K562 (cell line): ENCODE measurements at regions not wholly inside any gene's neighbourhood (a gene's known extent, or its start where the extent isn't known, plus 50 kb on each side); places are given as distances from the start of the nearest gene placed in this dataset.

Source experiments
- ATAC-seq: fragments of 200-7000 bp; cut with Tn5 transposase; 3 replicates; pipeline ENCODE4 v1.9.1; 2020; ENCODE audit warnings: moderate library complexity
- BruUV-seq: library from RNA; stranded (reverse); fragments of 400-500 nt; replicated peaks from 2 replicates; lab custom pipeline; 2021; lab: Mats Ljungman, UMichigan
- CTCF ChIA-PET: fragments of 300-600 bp; formaldehyde crosslinking; extraction: SDS; loops from one replicate; lab custom pipeline; 2021; ENCODE audit warnings: low intra/inter-chr PET ratio; lab: Yijun Ruan, JAX
- POLR2A ChIA-PET: fragments of 300-600, 350-650 bp; sonication (Branson Sonifier 250); formaldehyde crosslinking; extraction: SDS; loops from one replicate; lab custom pipeline; 2021; ENCODE audit warnings: antibody characterized with exemption, inconsistent platforms; lab: Yijun Ruan, JAX
- DNase-seq, 4 experiments: peaks; one replicate each; pipeline versions ENCODE4 v3.0.0 to v3.0.0-alpha.2; 2011 to 2018; ENCODE audit warnings: low spot score in 3 of 4, mixed read lengths in 3 of 4; ENCODE audit errors: extremely low read depth in 1 of 4
- FAIRE-seq: peaks from 2 replicates; lab custom pipeline; 2011; peaks lifted over from hg19 to GRCh38; lab: Jason Lieb, UNC
- H2AFZ ChIP-seq: 2 replicates; pipeline ENCODE4 v1.6.0; 2011; ENCODE audit warnings: low read depth, low read length, control low read depth, inconsistent platforms
- H3K27ac ChIP-seq: fragments of 200-600 bp; 3 replicates; pipeline ENCODE4 v1.8.0; 2011; ENCODE audit warnings: low read depth, mild to moderate bottlenecking, control low read depth, inconsistent platforms, low read length, moderate library complexity, mixed read lengths; ENCODE audit errors: extremely low read depth
- H3K27me3 ChIP-seq, 2 experiments: fragments of 300-600 bp in 1 of 2; 2 replicates in 1 of 2; 3 replicates in 1 of 2; pipeline versions ENCODE4 v1.6.0 to v1.8.0; 2011; ENCODE audit warnings: inconsistent platforms in 2 of 2, low read length in 2 of 2, mild to moderate bottlenecking in 1 of 2, mixed read lengths in 1 of 2, moderate library complexity in 1 of 2; ENCODE audit not compliant: control insufficient read depth in 2 of 2, insufficient read depth in 2 of 2
- H3K36me3 ChIP-seq: fragments of 300-600 bp; 3 replicates; pipeline ENCODE4 v1.8.0; 2011; ENCODE audit warnings: mild to moderate bottlenecking, low read length, inconsistent platforms; ENCODE audit not compliant: control insufficient read depth, insufficient read depth
- H3K4me1 ChIP-seq, 2 experiments: fragments of 200-600 bp in 1 of 2; replicated peaks in 1 of 2; 2 replicates in 1 of 2; 3 replicates in 1 of 2; pipeline versions ENCODE4 v1.5.1 to v1.8.0; 2011; ENCODE audit warnings: inconsistent platforms in 2 of 2, low read length in 2 of 2, mild to moderate bottlenecking in 1 of 2, mixed read lengths in 1 of 2, moderate library complexity in 1 of 2; ENCODE audit not compliant: control insufficient read depth in 2 of 2, insufficient read depth in 2 of 2
- H3K4me2 ChIP-seq: 2 replicates; pipeline ENCODE4 v1.6.1; 2011; ENCODE audit warnings: low read length, control low read depth, inconsistent platforms, mixed read lengths; ENCODE audit not compliant: insufficient read depth
- H3K4me3 ChIP-seq: fragments of 200-600 bp; sonication (generic), shearing (Covaris generic); 2 replicates; pipeline ENCODE4 v1.5.1; 2016; ENCODE audit warnings: control low read depth, inconsistent platforms
- H3K79me2 ChIP-seq: fragments of 200-600 bp; 3 replicates; pipeline ENCODE4 v1.8.0; 2011; ENCODE audit warnings: low read length, inconsistent platforms; ENCODE audit not compliant: control insufficient read depth, insufficient read depth
- H3K9ac ChIP-seq, 2 experiments: 2 replicates each; pipeline versions ENCODE4 v1.6.0 to v1.6.1; 2011; ENCODE audit warnings: low read depth in 2 of 2, low read length in 2 of 2, control low read depth in 1 of 2, inconsistent platforms in 1 of 2, mild to moderate bottlenecking in 1 of 2, mixed read lengths in 1 of 2; ENCODE audit not compliant: insufficient read depth in 1 of 2
- H3K9me1 ChIP-seq: one replicate; pipeline ENCODE4 v1.6.0; 2011; ENCODE audit warnings: inconsistent platforms, mild to moderate bottlenecking, low read length, moderate library complexity; ENCODE audit not compliant: control insufficient read depth, insufficient read depth
- H3K9me3 ChIP-seq: replicated peaks from 2 replicates; pipeline ENCODE4 v1.5.1; 2011; ENCODE audit warnings: low read depth, low read length, inconsistent platforms; ENCODE audit not compliant: control insufficient read depth, insufficient read depth
- H4K20me1 ChIP-seq: replicated peaks from 2 replicates; pipeline ENCODE4 v1.6.1; 2011; ENCODE audit warnings: low read length, inconsistent platforms, mixed read lengths; ENCODE audit not compliant: control insufficient read depth, insufficient read depth
- CBX2 ChIP-seq: fragments of 200-600 bp; sonication (generic); IDR thresholded peaks from one replicate; pipeline ENCODE4 v1.6.1; 2012; ENCODE audit warnings: mild to moderate bottlenecking, low read length, inconsistent platforms; ENCODE audit not compliant: insufficient read depth, poor library complexity, severe bottlenecking
- CBX3 ChIP-seq, 2 experiments: IDR thresholded peaks; 1 replicate in 1 of 2; 2 replicates in 1 of 2; pipeline ENCODE4 v1.6.1; 2012; ENCODE audit warnings: inconsistent platforms in 2 of 2, low read length in 2 of 2, borderline replicate concordance in 1 of 2, control low read depth in 1 of 2
- DNMT1 ChIP-seq: fragments of 450-650 bp; IDR thresholded peaks from 2 replicates; pipeline ENCODE4 v1.6.1; 2016; ENCODE audit warnings: antibody characterized with exemption, mild to moderate bottlenecking
- IFI16 ChIP-seq: fragments of 250-450 bp; sonication (Bioruptor Pico); IDR thresholded peaks from 2 replicates; pipeline ENCODE4 v2.1.2; 2022; ENCODE audit warnings: mild to moderate bottlenecking, inconsistent platforms
- KLF13 ChIP-seq: fragments of 450-650 bp; IDR thresholded peaks from 2 replicates; pipeline ENCODE4 v1.6.1; 2016; ENCODE audit warnings: missing genetic modification characterization, low read depth, mild to moderate bottlenecking, missing compliant biosample characterization, moderate library complexity, borderline replicate concordance
- KLF6 ChIP-seq: fragments of 250-450 bp; sonication (Bioruptor Pico); IDR thresholded peaks from 2 replicates; pipeline ENCODE4 v1.4.0; 2020; ENCODE audit warnings: mild to moderate bottlenecking, moderate library complexity, borderline replicate concordance
- LARP7 ChIP-seq: fragments of 450-650 bp; IDR thresholded peaks from 2 replicates; pipeline ENCODE4 v1.6.1; 2016
- NCOA4 ChIP-seq: fragments of 450-650 bp; IDR thresholded peaks from 2 replicates; pipeline ENCODE4 v1.6.1; 2018; ENCODE audit warnings: mild to moderate bottlenecking; ENCODE audit not compliant: partially characterized antibody
- SMARCE1 ChIP-seq: fragments of 450-650 bp; IDR thresholded peaks from 2 replicates; pipeline ENCODE4 v1.7.1; 2016; ENCODE audit warnings: mild to moderate bottlenecking
- STAT5A ChIP-seq: IDR thresholded peaks from 2 replicates; pipeline ENCODE4 v1.6.1; 2012; ENCODE audit warnings: low read length, inconsistent platforms, borderline replicate concordance
- ZNF134 ChIP-seq: fragments of 250-450 bp; sonication (Bioruptor Pico); conservative IDR thresholded peaks from 2 replicates; pipeline ENCODE4 v1.4.0; 2020
- ZNF24 ChIP-seq: fragments of 450-650 bp; IDR thresholded peaks from 2 replicates; pipeline ENCODE4 v1.6.1; 2016
- ZNF354B ChIP-seq: fragments of 250-450 bp; sonication (Bioruptor Pico); IDR thresholded peaks from 2 replicates; pipeline ENCODE4 v1.4.0; 2020
- ZNF444 ChIP-seq: fragments of 250-450 bp; sonication (Bioruptor Pico); IDR thresholded peaks from 2 replicates; pipeline ENCODE4 v1.4.0; 2020; ENCODE audit warnings: mild to moderate bottlenecking, moderate library complexity
- WGBS: fragments of 100-300 bp; shearing (Covaris generic); methylation state at CpG from one replicate; pipeline ENCODE4 v1.1.6; 2016; ENCODE audit warnings: low coverage, mixed read lengths; ENCODE audit not compliant: insufficient coverage; ENCODE audit errors: missing lambda C conversion rate; 5-methylcytosine and 5-hydroxymethylcytosine counted together
- in situ Hi-C: fragments of 300-500 bp; cut with MboI; formaldehyde crosslinking; loops from 4 replicates; pipeline ENCODE4 v1.15.0; 2018; ENCODE audit warnings: inconsistent platforms, mixed read lengths
- intact Hi-C: fragments of 100-400 bp; cut with micrococcal nuclease; formaldehyde crosslinking; loops from 2 replicates; pipeline ENCODE4 v1.14.2; 2022

DNA sequence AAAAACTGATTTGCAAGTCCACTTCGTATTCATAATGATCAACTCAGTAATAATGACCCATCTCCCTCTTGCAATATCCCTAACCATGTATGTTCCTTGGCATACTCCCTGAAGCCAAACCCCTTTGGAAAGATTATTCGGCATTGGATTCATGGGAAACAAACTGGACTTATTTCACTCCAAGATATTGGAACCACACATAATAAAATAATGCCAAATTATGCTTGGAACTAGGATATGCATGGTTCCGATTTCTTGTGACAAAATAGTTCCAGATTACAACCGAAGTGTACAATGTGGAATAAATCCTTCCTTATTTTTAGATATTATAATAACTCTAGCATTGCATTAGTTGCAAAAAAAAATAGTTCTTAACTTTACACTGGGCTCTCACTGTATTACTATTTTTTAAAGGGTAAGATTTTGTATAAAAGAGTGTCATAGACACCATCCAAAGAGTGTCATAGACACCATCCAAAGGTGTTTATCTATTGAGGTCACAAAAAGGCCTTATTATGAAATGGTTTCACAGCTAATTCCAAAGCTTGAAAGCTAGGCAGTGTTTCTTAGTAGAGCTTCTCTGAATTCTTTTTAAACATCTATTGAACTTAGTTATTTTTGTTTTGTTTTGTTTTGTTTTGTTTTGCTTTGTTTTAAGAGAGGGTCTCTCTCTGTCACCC is 410.9 kb upstream of the JARID2 start:
- Histone ChIP-seq H3K4me3 (no peak overlapping the region), H3K9me3 (no peaks in the 10 kb centered on the region), H3K27ac (no peak overlapping the region), H3K79me2 (no peaks in the 10 kb centered on the region), H3K27me3 (no peaks in the 10 kb centered on the region), H3K9ac (no peak overlapping the region), H3K9me1 (no peaks in the 10 kb centered on the region), H3K36me3 (no peaks in the 10 kb centered on the region), H4K20me1 (no peaks in the 10 kb centered on the region)
- no TSS peak for BruUV-seq
- in situ Hi-C loops: no loop called here
- DNase-seq: no peak
- 22% methylated on average over 4 of the region's 4 CpGs for WGBS
- no peak for TF ChIP-seq CBX2
- no peak for TF ChIP-seq ZNF24
- no peak for TF ChIP-seq ZNF354B (CRISPR knock-in tag)
- no peak for TF ChIP-seq LARP7
- TF ChIP-seq CBX3 (IDR thresholded peaks at IDR 0.05; ENCODE audit: borderline replicate concordance in 1 of 2, low read length in 2 of 2): no peak
- no peak for TF ChIP-seq ZNF444
- TF ChIP-seq IFI16 (CRISPR knock-in tag): no peak
- TF ChIP-seq STAT5A: no peak
- no peak for TF ChIP-seq NCOA4
- TF ChIP-seq SMARCE1: no peak
- no peak for TF ChIP-seq KLF13 (tag)
- TF ChIP-seq ZNF134: no peak
- TF ChIP-seq DNMT1: no peak
- no peak for TF ChIP-seq KLF6 (CRISPR knock-in tag)
- TF ChIP-seq, all 486 proteins: peak for 0
- no peaks in the 10 kb centered on the region for H3K4me1 ChIP-seq
- intact Hi-C loops: no loop called here
- no peak for FAIRE-seq
- POLR2A ChIA-PET: interaction anchor here (0.9 kb wide), 2 partner anchors 13 to 42 kb away, joined by 4 read pairs; no protein-coding TSS in a partner anchor
- CTCF ChIA-PET: no interaction called here
- no peak overlapping the region for H2AFZ ChIP-seq
- H3K4me2 ChIP-seq: no peak overlapping the region
- ATAC-seq: no peak
